AG08395 (cell line): ENCODE measurements at regions not wholly inside any gene's neighbourhood (a gene's known extent, or its start where the extent isn't known, plus 50 kb on each side); places are given as distances from the start of the nearest gene placed in this dataset.
"Not testable (repeated sequence)": the region's sequence is repeated elsewhere in the genome, so short reads cannot be mapped to it uniquely, and the experiment has no call there.

Experiments used
- DNase-seq: peaks from one replicate; pipeline ENCODE4 v3.0.0; 2012; ENCODE audit warnings: mixed read lengths, low spot score

DNA sequence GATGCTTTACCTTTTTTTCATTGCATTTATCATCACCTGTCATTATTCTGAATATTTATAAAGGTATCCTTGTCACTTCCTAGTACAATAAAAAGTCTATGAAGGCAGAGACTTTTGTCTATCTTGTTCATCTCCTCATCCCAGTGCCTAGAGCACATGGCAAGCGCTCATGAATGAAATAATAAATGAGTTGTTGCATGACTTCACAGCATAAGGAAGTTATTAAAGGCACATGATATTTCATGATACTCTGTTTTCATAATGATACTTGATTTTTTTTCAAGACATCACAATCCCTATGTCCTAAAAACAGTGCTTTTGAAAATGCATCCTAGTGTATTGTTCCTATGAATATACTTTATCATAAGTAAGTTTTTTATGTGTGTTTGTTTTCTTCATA lies 310.6 kb upstream of the RSPO3 start:
- no peak for DNase-seq

DNA sequence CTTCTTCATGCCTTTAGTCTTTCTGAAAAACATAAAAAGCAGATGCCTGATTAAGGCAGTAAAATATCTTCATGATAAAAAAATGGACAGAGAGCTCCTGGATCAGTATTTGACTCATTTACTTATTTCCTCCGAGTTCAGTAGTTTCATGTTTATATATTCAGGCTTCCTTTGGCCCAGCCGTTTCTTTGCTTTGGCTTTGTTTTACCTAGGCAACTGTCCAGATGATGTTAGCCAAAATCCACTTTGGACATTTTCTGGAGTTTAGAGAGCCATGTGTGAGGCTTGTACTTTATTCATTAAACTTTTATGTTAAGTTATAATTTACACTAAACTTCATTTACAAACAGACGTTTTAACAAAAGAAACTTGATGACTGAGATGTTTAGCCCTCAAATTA lies 307.1 kb upstream of the RSPO3 start:
- peak; percentile 38 for DNase-seq

DNA sequence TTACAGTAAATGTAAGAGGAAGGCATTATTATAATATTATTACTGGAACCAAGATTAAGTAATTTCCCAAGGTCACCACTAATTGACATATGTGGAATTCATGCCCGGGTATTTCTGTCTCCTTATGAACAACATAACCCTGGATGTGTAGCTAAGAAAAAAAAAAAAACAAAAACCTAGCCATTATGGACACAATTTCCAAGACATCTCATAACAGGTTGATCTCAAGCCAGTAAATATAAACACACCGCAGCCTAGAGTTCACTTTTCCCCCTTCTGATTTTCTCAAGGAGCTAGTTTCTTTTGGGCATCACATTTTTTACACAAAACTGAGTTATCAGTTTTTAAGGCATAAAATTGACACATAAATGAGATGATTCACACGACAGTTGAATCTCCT lies 306.5 kb upstream of the RSPO3 start:
- no peak for DNase-seq

DNA sequence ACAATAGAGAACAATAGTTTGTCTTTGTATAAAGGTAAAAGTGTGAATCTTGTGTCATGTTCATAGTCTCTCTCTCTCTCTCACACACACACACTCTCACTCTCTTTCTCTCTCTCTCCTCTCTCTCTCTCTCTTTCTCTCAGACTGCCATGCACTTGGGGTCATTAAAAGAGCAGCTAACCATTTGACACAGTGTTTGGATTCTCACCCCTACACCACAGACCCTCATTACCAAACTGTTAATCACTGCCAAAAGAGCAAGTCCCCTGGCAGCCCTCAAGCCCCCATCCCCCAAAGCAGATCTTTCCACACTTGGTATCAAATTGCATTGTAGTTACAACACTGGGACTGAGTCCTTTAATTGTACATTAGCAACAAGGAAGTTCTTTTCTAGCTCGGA lies 305.8 kb upstream of the RSPO3 start:
- no peak for DNase-seq

DNA sequence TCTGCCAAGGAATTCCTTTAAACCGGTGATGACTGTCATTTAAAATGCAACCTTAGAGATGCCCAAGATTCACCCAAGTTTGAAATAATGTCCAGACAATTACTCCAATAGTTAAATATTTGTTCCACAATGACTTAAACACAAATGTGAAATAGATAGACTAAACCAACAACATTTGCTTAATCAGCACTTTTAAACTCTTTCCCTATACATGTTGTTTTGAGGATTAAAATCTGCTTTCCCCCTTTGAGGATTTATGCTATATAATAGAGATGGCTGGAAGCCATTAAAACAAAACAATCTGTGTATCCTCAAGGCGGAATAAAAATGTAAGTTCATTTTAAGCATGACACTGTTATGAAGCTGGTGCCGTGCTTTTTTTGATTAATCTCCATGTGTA lies 297.8 kb upstream of the RSPO3 start:
- DNase-seq, result no peak

DNA sequence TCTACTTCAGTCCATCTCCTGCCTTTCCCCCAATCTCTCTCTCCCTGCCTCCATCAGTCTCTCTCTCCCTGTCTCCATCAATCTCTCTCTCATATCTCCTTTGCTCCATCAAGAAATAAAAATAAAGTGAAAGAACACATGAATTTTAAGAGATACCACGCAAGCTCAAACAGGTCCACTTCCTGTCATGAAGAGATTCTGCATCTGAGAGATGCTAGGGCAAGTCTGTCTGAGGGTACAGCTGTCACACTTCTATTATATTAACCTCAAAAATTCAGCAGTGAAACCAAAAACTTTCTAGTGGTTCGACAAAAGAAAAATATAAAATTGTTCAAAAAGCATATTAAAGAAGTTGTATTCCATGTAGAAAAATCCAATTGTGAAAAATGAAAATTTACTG lies 296.8 kb upstream of the RSPO3 start:
- DNase-seq, result no peak

DNA sequence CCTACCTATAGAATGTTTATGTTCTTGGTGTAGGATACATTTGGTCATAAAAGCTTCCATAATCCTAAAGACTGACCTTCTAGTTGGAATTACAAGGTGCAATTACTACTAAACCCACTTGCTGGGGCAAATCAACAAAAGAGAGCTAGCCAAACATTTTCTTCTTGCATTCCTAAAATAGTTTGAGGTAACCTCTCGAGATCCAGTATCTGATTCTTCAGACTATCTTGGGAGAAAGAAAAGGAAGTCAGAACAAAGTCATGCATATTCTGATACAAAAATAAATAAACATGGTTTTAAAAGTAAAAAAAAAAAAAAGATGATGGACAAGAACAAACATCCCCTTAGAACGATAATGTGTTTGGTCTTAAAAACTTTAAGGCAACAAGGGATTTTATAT lies 294.2 kb upstream of the RSPO3 start:
- DNase-seq, result no peak

DNA sequence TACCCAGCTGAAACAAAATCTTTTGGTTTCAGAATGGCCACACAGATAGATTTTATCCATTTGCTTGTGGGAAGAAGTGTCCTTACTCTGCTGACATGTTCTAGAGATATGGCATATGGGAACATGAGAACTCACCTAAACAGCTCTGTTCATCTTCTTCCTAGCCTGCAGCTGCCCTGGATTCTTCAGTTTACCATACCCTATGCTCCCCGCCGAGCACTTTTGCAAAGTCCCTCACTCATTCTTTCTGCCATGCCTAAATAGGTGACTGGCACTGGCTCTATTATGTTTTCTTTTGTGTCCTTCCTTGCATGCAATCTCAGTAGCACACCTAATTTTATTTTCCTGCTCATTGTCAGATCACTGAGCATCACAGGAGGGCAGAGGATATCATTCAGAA lies 293.7 kb upstream of the RSPO3 start:
- DNase-seq, result no peak

DNA sequence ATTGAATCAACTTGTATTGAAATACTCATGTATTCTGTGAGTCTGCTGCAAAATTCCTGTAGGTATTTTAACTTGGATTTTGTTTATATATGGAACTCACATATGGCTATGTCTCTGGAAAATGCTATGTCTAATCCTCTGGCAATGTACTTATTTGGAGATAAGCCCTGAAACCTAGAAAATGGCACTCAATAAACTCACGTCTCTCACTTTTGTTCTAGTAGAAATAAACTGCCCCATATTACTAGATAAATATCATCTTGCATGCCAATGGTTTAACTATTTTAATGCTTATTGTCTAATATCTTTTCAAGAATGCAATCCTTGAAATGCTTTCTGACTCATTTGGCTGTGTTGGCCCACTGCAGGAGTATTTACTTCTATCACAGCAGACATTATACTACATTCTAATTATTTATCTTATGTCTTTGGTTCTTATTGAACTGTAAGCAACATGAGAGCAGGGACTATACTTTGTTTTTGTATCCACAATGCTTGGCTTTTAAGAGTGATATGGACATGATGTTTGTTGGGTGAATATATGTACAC lies 292.2 kb upstream of the RSPO3 start:
- peak; percentile 17 for DNase-seq

DNA sequence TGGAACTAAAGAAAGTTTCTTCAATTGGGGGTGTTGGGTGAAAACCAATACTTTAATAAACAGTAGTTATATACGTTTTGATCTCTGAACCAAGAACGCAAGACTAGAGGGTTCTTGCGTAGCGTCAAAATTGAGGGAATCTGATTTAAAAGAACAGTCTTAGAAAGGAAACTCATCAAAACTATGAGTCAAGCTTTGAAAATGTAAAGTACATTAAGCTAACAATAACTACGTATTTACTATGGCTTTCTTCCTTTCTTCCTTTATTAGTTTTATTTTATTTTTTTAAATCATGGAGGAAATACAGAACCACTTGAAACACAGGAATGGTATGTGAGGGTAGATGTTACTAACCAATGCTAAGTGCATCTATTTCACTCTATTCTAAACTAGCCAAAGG lies 287.0 kb upstream of the RSPO3 start:
- no peak for DNase-seq

DNA sequence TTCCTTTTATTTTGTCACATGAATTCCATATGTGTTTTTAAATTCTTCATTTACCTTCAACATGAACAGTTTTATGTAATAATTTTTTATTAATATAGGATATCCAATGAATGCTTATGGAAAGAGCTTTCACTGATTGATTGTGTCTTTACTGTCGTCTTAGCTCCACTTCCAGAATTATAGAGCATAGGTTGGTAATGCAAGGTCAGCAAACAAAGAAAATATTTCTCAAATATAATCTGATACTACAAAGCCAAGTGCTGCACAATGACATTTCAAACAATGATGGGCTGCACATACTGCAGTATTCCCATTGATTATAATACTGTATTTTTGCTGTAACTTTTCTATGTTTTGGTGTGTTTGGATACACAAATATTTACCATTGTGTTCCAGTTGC lies 275.7 kb upstream of the RSPO3 start:
- no peak for DNase-seq

DNA sequence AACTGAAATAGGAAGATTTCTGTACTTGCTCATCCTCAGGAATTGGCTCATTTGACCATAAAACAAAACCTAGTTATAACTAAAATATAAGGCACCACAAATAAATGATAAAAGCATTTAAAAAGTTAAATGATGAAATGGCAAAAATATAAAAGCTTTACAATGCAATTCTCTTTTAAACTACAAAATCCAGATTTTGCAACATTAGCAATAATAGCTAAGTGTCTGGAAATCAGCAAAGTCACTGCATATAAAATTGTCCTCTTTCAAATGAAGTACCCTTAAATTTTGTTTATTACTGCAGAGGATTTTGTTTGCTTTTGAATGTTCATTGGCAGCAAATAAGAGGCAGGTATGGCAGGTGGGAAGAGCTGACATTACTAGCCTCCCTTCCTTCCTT lies 270.4 kb upstream of the RSPO3 start:
- no peak for DNase-seq

DNA sequence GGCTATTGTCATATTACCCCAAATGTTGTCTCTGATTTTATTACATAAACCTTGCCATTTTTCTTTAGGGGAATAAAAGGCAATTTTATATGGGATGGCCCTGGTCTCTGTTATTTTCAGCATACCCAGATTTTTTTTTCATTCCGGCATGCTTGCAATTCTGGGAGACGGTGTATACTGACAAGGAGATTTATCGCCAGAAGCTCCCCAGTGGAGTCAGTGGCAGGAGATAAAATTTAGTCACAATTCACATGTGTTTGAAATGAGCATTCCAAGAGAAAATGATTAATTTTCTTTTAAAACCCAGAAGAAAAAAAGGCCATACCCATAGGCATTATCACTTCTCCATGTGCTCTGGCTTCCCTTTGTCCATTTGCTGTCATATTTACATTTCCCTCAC lies 250.8 kb upstream of the RSPO3 start:
- no peak for DNase-seq

DNA sequence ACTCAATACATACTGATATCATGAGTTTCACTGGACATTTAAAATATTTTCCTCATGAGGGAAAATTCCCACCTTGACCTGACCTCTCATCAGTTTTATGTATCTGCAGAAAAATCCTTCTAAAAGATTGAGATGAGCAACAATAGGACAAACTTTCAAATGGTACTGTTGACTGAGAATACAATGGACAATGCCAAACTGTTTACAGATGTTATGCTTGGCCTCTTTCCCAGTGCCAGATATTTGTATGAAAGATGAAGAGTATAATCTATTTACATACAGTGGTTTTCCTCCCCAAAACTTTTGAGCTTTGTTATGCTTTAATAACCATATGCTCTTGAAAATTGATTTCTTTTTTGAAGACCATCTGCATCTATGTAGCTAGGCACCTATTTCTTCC lies 245.1 kb upstream of the RSPO3 start:
- DNase-seq, result no peak

DNA sequence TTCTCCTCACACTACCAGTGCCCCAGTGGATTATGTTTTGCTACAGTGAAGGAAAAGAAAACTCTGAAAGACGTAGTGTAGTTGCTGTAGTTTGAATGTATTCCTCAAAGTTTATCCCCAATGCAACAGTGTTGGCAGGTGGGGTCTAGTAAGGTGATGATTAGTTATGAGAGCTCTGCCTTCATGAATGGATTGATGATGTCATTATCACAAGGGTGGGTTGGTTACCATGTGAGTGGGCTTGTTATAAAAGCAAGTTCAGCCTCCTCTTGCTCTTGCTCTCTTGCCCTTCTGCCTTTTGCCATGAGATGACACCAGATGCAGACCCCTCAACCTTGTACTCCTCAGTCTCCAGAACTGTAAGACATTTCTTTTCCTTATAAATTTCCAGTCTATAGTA lies 244.7 kb upstream of the RSPO3 start:
- no peak for DNase-seq

DNA sequence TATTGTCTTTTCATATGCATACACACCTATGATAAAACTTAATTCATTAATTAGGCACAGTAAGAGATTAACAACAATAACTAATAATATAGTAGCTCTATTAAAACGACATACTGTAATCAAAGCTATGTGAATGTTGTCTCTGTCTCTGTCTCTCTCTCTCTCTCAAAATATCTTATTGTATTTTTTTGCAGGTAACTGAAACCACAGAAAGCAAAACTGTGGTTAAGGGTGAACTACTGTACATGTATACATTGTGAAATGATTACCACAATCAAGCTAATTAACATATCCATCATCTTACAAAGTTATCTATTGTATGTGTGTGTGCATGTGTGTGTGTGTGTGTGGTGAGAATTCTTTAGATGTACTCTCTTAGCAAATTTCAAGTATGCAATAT lies 242.0 kb upstream of the RSPO3 start:
- DNase-seq, result no peak

DNA sequence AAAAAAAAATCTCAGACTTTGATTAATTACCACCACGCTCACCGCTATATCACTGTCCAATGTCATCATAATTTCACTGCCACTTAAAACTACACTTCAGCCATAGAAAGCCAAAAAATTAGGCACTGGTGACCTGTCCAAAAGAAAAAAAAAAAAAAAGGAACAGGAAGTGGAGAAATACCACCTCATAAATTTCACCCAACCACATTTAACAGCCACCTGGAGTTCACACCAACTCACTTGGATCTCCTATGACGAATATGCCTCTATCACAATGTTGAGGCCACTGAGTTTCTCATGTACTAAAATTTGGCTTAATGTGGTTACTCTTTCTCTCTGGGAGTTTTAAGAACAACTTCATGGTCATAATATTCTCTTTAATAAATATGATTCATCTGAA lies 237.5 kb upstream of the RSPO3 start:
- DNase-seq, result no peak

DNA sequence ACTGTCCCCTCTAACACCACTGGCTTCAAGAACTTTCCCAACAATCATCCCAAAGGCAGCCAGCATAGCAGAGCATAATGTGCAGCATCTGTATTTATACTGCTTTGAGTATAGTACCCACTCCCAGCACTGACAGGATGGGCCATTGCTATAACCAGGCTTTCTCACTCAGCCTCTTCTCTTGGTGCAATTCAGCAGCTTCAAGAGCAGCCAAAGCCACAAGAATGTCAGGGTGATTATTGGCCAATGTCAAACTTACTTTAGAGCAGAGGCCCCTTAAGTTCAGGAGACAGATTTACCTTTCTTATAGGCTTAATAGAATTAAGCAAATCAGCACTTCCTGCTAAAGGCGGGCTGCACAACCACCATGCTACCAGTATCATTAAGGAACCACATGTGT lies 232.4 kb upstream of the RSPO3 start:
- no peak for DNase-seq

DNA sequence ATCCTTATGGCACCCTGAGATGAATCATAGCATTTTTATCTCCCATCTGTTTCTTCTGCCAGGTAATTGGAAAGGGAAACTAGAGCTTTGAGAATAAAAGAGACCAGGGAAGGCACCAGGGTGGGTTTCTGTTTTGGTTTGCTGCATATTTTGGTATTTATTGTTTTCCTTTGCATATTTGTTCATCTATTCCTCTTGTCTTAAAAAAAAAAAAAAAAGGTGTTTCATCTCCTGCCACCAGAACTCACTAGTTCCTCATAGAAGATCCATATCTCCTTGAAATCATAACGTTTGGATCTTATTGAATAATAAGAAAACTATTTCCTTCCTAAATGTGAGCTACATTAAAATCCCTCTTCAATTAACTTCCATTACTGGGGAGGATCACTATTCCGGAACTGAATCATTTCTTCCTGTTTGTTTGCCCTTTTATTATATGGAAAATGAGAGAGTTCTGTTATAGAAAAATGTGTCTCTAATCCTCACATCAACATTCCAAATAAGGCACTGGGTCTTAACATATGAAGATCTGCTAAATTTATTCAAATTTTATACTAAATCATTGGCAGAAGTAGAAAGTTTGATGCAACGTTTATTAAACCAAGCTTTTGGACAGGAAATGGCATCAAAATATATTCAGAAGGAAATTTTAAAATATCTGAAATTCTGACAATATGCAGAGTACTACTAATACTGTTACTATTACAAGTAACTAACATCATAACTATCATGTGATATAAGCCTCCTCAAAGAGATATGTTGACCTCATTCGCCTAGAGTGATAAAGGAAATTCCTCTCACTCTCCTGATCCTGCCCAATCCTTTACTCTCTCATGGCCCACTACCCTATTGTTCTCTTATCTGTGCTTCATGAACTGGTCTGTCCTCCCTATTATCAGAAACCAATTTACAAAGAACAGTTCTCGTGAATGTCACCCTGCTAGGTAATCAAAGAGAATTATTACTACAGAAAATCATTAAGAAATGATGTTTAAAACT lies 229.4 kb upstream of the RSPO3 start:
- no peak for DNase-seq

DNA sequence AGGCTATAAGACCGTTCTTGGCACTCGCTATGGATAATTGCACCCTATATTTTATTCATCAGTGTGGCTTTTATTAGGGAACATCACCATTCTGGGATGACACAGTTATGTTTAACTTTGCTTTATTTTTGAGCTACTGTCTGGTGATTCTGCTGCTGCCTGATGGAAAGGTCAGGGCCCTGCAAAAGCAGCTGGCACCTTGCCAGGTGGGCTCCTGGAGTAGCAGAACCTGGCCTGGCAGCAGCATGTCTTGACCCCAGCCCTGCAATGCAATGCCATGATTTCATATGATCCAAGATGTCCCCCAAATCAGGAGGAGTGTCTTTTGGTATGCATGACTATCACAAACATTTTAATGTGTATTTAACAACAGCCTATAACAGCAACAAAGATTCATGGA lies 228.4 kb upstream of the RSPO3 start:
- no peak for DNase-seq

DNA sequence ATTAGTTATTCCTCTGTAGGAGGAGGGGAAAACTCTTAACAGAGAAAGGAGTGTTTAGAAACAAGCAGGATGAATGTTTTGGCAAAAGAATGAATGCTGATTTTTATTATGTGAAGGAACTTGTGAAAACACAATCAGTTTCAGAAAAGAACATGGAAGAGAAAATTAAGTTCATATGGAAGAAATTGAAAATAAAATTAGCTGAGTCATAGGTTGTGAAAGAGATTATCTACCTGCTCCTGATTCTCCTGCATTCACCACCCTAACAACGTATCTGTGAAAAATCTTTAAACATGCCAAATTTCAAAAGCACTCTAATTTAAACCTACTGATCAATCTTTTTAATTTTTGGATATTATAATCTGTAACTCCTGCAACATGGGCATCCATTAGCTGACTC lies 227.3 kb upstream of the RSPO3 start:
- DNase-seq, result no peak

DNA sequence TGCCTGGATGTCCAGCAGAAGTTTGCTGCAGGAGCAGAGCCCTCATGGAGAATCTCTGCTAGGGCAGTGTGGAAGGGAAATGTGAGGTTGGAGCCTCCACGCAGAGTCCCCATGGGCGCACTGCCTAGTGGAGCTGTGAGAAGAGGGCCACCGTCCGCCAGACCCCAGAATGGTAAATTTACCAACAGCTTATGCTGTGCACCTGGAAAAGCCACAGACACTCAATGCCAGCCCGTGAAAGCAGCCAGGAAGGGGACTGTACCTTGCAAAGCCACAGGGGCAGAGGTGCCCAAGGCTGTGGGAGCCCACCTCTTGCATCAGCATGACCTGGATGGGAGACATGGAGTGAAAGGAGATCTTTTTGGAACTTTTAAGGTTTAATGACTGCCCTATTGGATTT lies 225.6 kb upstream of the RSPO3 start:
- DNase-seq, result not testable (repeated sequence)

DNA sequence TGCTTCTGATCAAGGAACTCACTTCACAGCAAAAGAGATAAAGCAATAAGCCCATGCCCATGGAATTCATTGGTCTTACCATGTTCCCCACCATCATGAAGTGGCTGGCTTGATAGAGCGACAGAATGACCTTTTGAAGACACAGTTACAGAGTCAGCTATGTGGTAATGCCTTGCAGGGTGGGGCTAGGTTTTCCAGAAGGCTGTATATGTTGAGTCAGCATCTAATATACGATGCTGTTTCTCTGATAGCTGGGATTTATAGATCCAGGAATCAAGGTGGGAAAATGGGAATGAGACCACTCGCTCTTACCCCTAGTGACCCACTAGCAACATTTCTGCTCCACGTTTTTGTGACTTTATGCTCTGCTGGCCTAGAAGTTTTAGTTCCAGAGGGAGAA lies 220.7 kb upstream of the RSPO3 start:
- no peak for DNase-seq

DNA sequence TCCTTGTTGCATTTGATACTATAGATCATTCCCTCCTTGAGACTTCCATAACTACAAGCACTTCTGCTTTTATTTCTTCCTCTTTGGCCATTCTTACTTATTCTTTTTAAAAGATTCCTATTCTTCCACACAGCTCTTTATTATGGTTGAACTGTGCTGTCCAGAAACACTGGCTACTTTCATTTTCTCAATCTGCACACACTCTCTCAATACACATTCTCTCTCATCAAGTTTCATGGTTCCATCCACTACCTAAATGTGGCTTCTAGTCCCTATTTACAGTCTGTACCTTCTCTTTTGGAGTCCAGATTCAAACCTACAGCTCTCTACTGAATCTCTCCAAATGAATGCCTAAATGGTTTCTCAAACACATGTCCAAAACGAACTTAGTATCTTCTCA lies 214.3 kb upstream of the RSPO3 start:
- DNase-seq, result no peak
